Gastrocnemius medialis (tissue), 4 donors: ENCODE measurements at regions not wholly inside any gene's neighbourhood (a gene's known extent, or its start where the extent isn't known, plus 50 kb on each side); places are given as distances from the start of the nearest gene placed in this dataset.

Source experiments
- CTCF ChIP-seq, 5 experiments: fragments of 450-650 bp in 3 of 5; fragments of 200-600 bp in 2 of 5; sonication (generic) in 2 of 5; IDR thresholded peaks in 4 of 5; conservative IDR thresholded peaks in 1 of 5; 1 replicate in 4 of 5; 2 replicates in 1 of 5; pipeline ENCODE4 v1.5.1; 2016 to 2019; ENCODE audit warnings: antibody characterized with exemption in 5 of 5, mild to moderate bottlenecking in 3 of 5, moderate library complexity in 3 of 5
- POLR2A ChIP-seq, 2 donors: fragments of 450-650 bp; IDR thresholded peaks; one replicate each; pipeline ENCODE4 v1.6.1; 2017; ENCODE audit warnings: antibody characterized with exemption in 2 of 2, mild to moderate bottlenecking in 2 of 2, moderate library complexity in 2 of 2

- TF ChIP-seq CTCF (IDR thresholded peaks at IDR 0.05 in 4 of 5, conservative IDR thresholded peaks at IDR 0.05 in 1 of 5) (no peak), POLR2A (IDR thresholded peaks at IDR 0.05) (no peak)
Observed at GRCh38 chr6:56399672-56400263, 152.4 kb upstream of the COL21A1 start.
